Effector memory CD4-positive, alpha-beta T cell (primary cell): ENCODE measurements at regions not wholly inside any gene's neighbourhood (a gene's known extent, or its start where the extent isn't known, plus 50 kb on each side); places are given as distances from the start of the nearest gene placed in this dataset.

Experiments
- DNase-seq, 3 donors: peaks; one replicate each; pipeline ENCODE4 v3.0.0-alpha.2; 2020
- H3K27ac ChIP-seq: 2 replicates; pipeline ENCODE4 v1.7.0; 2013; ENCODE audit warnings: mild to moderate bottlenecking, low read length, moderate library complexity; ENCODE audit not compliant: insufficient read depth, poor library complexity, severe bottlenecking
- H3K27me3 ChIP-seq: replicated peaks from 2 replicates; pipeline ENCODE4 v1.7.0; 2013; ENCODE audit warnings: mild to moderate bottlenecking, low read length; ENCODE audit not compliant: insufficient read depth, control insufficient read depth, poor library complexity, severe bottlenecking
- H3K36me3 ChIP-seq: 2 replicates; pipeline ENCODE4 v1.7.0; 2013; ENCODE audit warnings: mild to moderate bottlenecking, low read length, moderate library complexity; ENCODE audit not compliant: control insufficient read depth, insufficient read depth
- H3K4me1 ChIP-seq: 2 replicates; pipeline ENCODE4 v1.7.0; 2013; ENCODE audit warnings: low read length, mild to moderate bottlenecking; ENCODE audit not compliant: control insufficient read depth, insufficient read depth, poor library complexity, severe bottlenecking
- H3K4me3 ChIP-seq: 2 replicates; pipeline ENCODE4 v1.7.0; 2013; ENCODE audit warnings: low read length, low read depth, mild to moderate bottlenecking; ENCODE audit not compliant: insufficient read depth, poor library complexity, severe bottlenecking
- H3K9me3 ChIP-seq: 2 replicates; pipeline ENCODE4 v1.7.0; 2013; ENCODE audit warnings: mild to moderate bottlenecking, low read length, moderate library complexity; ENCODE audit not compliant: control insufficient read depth

DNA sequence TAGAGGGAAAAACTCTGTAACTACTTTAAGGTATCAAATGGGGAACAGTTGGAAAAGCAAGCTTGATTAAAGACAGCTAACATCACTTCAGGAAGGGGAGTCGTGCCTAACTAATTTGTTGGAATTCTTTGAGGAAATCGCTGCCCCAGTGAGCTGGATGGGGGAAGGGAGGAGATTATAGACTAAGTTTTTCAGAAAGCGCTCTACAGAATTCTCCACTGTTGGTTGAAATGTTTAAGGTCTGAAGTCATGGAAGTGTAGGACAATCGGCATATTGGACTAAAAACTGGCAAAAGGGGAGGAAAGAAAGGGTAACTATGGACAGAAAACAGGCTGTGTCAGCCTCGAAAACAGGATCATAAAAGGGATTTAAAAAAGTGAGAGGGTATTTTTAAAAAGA is 229.9 kb upstream of the HMGA2 start:
- Histone ChIP-seq H3K27me3 (no peaks in the 10 kb centered on the region), H3K9me3 (no peaks in the 10 kb centered on the region), H3K36me3 (no peaks in the 10 kb centered on the region), H3K4me1 (no peaks in the 10 kb centered on the region), H3K27ac (no peak overlapping the region), H3K4me3 (no peak overlapping the region)
- DNase-seq = no peak

DNA sequence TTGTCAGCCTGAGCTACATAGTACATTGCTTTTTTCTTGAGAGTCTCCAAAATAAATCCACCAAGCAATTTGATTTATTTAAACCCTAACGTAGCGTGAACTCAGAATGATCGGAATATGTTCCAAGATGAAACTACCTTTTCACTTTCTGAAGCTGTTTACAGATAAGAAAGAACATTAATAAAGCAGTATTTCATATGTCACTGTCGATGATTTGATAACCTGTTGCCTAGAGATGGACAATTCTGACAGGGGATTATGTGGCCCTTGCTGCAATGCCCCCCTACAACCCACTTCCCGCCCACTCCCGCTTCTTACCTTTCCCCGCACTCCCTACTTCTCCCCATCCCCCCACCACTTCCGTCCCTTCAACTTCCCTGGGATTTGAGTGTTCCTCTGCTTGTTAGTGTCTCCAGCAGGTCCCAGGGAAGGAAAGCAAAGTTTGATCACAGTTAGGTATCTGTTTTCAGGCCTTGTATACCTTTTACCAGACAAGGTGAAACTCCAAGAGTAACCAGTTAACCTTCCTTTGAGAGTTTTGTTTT is 229.2 kb upstream of the HMGA2 start:
- DNase-seq = no peak
- no peak overlapping the region for H3K27ac ChIP-seq
- no peaks in the 10 kb centered on the region for H3K4me1 ChIP-seq
- no peaks in the 10 kb centered on the region for H3K27me3 ChIP-seq
- H3K9me3 ChIP-seq = no peaks in the 10 kb centered on the region
- H3K4me3 ChIP-seq = no peak overlapping the region
- no peaks in the 10 kb centered on the region for H3K36me3 ChIP-seq

DNA sequence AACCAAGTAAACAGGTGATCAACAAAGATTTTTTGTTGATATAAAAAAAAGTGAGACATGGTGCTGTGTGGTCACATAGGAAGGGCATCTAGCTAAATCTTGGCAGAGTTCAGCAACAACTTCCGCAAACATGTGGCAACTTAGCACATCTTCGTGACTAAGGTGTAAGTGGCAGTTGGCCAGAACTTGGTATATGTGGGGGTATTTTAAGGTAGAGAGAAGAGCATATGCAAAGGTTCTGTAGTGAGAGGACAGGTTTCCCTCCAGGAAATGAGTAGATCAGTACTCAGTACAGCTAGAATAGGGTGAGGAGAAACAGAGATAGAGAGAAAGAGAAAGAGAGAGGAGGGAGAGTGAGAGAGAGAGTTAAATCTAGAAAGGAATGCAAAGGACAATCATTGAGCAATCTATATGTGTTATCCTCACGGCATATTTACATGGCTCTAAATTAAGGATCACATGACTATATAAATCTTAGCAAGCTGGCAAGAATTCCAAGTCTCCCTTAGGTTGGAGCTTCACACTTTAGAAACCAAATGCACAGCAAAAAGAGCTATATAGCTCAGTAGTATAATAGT is 227.7 kb upstream of the HMGA2 start:
- H3K9me3 ChIP-seq = no peaks in the 10 kb centered on the region
- H3K27me3 ChIP-seq = no peaks in the 10 kb centered on the region
- H3K36me3 ChIP-seq = no peaks in the 10 kb centered on the region
- DNase-seq = no peak
- no peaks in the 10 kb centered on the region for H3K4me1 ChIP-seq
- no peak overlapping the region for H3K27ac ChIP-seq
- no peak overlapping the region for H3K4me3 ChIP-seq

DNA sequence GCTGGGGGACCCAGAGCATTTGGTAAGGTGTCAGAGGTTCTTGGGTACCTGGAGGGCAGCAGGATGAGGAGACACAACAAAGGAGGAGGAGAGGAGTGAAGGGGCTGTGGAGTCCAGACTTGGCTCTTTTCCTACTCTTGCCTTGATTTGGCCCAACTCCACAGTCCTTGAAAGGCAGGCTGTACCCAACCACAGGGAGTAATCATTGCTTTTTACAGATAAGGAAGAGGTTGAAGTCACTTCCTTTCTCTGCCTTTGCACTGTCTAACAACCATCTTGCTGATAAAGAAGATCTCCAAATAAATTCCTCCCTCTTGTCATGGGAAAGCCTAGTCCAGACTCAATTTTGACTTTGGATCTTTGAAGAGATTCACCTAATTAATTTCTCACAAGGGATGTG is 226.8 kb upstream of the HMGA2 start:
- H3K4me3 ChIP-seq = no peak overlapping the region
- H3K9me3 ChIP-seq = no peaks in the 10 kb centered on the region
- no peak for DNase-seq
- H3K27me3 ChIP-seq = no peaks in the 10 kb centered on the region
- no peaks in the 10 kb centered on the region for H3K36me3 ChIP-seq
- H3K4me1 ChIP-seq = no peaks in the 10 kb centered on the region
- H3K27ac ChIP-seq = no peak overlapping the region

DNA sequence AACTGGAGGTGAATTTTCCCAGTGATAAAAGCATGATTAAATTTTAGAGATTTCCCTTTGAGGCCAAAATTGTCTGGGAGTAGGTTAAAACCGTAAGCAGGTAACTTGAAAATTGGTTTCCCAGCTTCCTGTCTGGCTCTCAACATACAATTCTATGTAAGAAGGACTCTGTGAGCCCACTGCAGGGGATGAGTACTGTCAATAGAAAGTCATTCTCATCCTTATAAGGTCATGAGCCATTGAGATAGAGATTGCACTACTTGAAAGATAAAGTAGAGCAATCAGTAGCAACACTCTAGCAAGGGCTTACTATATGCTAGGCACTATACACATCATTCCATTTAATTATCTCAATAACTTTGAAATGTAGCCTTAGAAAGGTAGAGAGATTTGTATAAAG is 225.6 kb upstream of the HMGA2 start:
- H3K4me1 ChIP-seq = no peaks in the 10 kb centered on the region
- no peaks in the 10 kb centered on the region for H3K27me3 ChIP-seq
- H3K27ac ChIP-seq = no peak overlapping the region
- H3K4me3 ChIP-seq = no peak overlapping the region
- no peaks in the 10 kb centered on the region for H3K9me3 ChIP-seq
- no peaks in the 10 kb centered on the region for H3K36me3 ChIP-seq
- no peak for DNase-seq

DNA sequence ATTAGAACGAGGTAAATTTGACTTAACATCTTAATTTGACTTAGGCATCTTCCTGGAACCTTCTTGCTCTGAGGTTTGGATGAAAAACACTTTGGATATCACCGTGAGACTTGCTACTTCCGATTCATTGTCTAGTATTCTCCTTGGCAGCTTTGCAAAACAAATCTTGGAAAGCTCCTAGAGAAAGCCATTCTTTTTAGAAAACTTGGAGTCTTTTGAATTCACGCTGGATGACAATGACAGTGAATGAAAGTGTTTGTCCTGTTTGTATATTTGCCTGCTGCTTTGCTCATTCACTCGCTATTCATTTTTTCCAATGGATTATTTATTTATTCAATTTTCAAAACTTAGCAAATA is 222.1 kb upstream of the HMGA2 start:
- Histone ChIP-seq H3K27me3 (no peaks in the 10 kb centered on the region), H3K4me1 (no peaks in the 10 kb centered on the region), H3K36me3 (no peaks in the 10 kb centered on the region), H3K9me3 (no peaks in the 10 kb centered on the region), H3K4me3 (no peak overlapping the region), H3K27ac (no peak overlapping the region)
- DNase-seq = no peak

DNA sequence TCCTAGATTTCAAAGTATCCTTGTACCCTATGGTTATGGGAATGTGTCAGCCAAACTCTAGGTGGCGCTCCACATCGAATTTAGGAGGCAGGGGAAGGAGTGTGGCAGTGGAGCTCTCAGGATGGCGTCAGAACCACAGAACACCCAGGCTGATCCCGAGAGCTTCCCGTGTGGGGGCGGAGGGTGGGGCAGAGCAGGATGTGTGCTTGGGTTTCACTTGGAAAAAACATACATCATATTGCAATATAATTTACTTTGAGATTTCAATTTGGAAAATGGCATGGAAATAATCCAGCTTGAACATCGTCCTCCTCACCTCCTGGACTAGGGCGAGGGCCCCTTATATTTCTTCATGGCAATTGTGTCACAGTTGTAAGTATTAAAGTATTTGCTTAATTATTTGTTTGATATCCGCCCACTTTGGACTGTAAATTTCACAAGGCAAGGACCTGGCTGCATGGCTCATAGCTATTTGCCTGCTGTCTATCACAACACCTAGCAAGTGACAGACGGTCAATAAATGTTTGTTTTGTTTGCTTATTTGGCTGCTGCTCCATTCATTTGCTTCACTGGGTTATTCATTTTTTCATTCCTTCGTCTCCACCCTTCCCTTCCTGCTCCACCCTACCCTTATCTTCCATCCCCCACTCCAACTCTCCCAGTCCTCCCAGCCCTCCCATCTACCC is 221.5 kb upstream of the HMGA2 start:
- Histone ChIP-seq H3K9me3 (no peaks in the 10 kb centered on the region), H3K36me3 (no peaks in the 10 kb centered on the region), H3K4me3 (no peak overlapping the region), H3K27ac (no peak overlapping the region), H3K4me1 (no peaks in the 10 kb centered on the region), H3K27me3 (no peaks in the 10 kb centered on the region)
- DNase-seq = no peak

DNA sequence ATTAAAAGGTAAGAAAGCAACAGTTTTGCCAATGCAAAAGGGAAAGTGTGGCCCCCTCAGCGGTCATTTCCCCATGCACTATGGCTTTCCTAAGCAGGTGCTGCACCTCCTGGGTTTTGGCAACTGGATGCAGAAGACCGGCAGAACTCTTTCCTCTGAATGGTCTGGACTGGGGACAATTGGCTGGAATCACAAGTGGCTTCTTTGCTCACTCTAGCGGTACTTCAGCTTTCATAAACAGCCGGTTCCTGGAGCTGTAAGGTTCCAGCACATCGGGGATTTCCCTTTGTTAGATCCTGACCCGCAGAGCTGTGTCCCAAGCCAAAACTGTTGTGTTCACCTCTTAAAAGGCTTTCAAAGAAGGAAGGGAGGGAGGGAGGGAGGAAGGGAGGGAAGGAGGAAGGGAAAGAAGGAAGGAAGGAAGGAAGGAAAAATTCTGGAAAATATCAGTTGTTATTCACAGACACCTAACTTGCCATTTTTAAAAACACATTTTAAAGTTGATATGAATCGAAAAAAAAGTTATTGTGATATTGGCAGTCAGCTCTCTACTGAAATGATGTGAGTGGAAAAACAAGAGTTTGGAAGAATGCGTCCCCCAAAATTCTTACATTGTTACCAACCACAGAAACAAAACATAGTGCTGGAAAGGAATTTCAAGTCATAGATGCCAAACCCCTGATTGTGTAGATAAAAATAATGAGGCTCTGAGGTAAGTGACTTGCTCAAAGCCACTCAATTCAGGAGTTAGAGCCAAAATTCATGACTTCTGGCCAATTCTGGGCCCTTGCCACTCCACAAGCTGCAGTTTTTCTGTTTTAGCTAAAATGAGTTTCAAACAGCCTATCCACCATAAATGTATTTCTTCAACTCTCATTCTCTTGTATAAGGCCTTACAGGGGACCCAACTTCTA is 220.6 kb upstream of the HMGA2 start:
- Histone ChIP-seq H3K4me3 (no peak overlapping the region), H3K9me3 (no peaks in the 10 kb centered on the region), H3K36me3 (no peaks in the 10 kb centered on the region), H3K4me1 (no peaks in the 10 kb centered on the region), H3K27ac (no peak overlapping the region), H3K27me3 (no peaks in the 10 kb centered on the region)
- no peak for DNase-seq

DNA sequence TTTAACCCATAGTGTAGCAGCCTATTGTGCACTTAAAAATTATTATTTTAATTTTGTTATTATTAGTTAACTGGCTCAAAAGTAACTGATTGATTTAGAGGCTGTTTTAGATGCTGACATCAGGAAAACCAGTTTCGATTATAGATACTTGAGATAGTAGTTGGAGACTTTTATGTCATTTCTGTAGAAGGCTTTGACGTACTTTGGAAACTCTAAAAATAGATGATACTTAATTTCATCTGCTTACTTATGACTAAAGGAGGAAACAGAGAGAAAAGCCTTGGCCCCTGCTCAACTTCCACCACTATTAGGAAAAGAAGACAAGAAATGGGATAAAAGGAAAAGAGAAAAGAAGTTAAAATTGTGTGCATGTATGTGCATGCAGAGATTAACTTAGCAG is 219.3 kb upstream of the HMGA2 start:
- DNase-seq = no peak
- Histone ChIP-seq H3K4me3 (no peak overlapping the region), H3K27me3 (no peaks in the 10 kb centered on the region), H3K27ac (no peak overlapping the region), H3K36me3 (no peaks in the 10 kb centered on the region), H3K4me1 (no peaks in the 10 kb centered on the region), H3K9me3 (no peaks in the 10 kb centered on the region)
